GM12878 (cell line): ENCODE measurements at regions not wholly inside any gene's neighbourhood (a gene's known extent, or its start where the extent isn't known, plus 50 kb on each side); places are given as distances from the start of the nearest gene placed in this dataset.
"Not testable (repeated sequence)": the region's sequence is repeated elsewhere in the genome, so short reads cannot be mapped to it uniquely, and the experiment has no call there.

ENCODE experiments used
- BRCA1 ChIP-seq: IDR thresholded peaks from 2 replicates; pipeline ENCODE4 v1.6.1; 2011; ENCODE audit warnings: low read depth, low read length, improper control_type of control experiment
- TF ChIP-seq, protein P1 (sequence below), 3 experiments: IDR thresholded peaks in 2 of 3; conservative IDR thresholded peaks in 1 of 3; 2 replicates each; pipeline ENCODE4 v1.5.1; 2011; ENCODE audit warnings: low read depth in 3 of 3, low read length in 3 of 3, mild to moderate bottlenecking in 3 of 3, control low read depth in 2 of 3, moderate library complexity in 2 of 3, inconsistent platforms in 1 of 3, mixed read lengths in 1 of 3; ENCODE audit not compliant: control insufficient read depth in 2 of 3, insufficient read depth in 1 of 3; ENCODE audit errors: extremely low read depth in 1 of 3
- TF ChIP-seq, protein P2 (sequence below): IDR thresholded peaks from 2 replicates; pipeline ENCODE4 v1.6.1; 2012; ENCODE audit warnings: low read depth, low read length, improper control_type of control experiment

DNA sequence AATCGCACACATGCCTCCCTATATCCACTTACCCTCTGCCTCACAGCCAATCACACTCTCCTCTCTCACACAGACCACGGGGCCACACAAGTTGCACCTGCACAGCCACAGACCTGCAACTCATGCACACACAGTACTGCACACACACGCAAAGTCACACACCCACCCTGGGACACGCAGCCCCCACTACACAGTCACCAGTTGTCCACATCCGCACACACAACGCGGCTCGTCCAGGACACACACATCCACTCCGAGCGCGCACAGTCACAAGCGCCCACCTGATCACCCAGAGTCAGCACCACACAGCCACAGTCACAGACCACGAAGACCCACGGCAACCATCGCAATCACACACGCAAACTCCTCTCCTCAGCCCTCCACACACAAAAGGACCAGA is 387.3 kb downstream of the CNTNAP3B start:
- TF ChIP-seq, protein P1, sequence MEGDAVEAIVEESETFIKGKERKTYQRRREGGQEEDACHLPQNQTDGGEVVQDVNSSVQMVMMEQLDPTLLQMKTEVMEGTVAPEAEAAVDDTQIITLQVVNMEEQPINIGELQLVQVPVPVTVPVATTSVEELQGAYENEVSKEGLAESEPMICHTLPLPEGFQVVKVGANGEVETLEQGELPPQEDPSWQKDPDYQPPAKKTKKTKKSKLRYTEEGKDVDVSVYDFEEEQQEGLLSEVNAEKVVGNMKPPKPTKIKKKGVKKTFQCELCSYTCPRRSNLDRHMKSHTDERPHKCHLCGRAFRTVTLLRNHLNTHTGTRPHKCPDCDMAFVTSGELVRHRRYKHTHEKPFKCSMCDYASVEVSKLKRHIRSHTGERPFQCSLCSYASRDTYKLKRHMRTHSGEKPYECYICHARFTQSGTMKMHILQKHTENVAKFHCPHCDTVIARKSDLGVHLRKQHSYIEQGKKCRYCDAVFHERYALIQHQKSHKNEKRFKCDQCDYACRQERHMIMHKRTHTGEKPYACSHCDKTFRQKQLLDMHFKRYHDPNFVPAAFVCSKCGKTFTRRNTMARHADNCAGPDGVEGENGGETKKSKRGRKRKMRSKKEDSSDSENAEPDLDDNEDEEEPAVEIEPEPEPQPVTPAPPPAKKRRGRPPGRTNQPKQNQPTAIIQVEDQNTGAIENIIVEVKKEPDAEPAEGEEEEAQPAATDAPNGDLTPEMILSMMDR (IDR thresholded peaks at IDR 0.05 in 2 of 3, conservative IDR thresholded peaks at IDR 0.05 in 1 of 3; ENCODE audit: control insufficient read depth in 2 of 3, extremely low read depth in 1 of 3, insufficient read depth in 1 of 3, low read depth in 3 of 3, low read length in 3 of 3), result not testable (repeated sequence)
- not testable (repeated sequence) for TF ChIP-seq BRCA1
- TF ChIP-seq, protein P2, sequence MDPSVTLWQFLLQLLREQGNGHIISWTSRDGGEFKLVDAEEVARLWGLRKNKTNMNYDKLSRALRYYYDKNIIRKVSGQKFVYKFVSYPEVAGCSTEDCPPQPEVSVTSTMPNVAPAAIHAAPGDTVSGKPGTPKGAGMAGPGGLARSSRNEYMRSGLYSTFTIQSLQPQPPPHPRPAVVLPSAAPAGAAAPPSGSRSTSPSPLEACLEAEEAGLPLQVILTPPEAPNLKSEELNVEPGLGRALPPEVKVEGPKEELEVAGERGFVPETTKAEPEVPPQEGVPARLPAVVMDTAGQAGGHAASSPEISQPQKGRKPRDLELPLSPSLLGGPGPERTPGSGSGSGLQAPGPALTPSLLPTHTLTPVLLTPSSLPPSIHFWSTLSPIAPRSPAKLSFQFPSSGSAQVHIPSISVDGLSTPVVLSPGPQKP, result not testable (repeated sequence)
